ENCODE measurements at regions not wholly inside any gene's neighbourhood (a gene's known extent, or its start where the extent isn't known, plus 50 kb on each side); places are given as distances from the start of the nearest gene placed in this dataset.

- 50% methylated on average over 3 of the region's 3 CpGs for WGBS (ENCODE audit: low lambda C conversion rate)
- no peak for FAIRE-seq
Measured at GRCh38 chr2:76210551-76210950, 499.8 kb upstream of the GCFC2 start.

GRCh38 chr2:76204048-76204447 lies 493.3 kb upstream of the GCFC2 start:
- ChIA-PET POLR2A (no interaction called here), CTCF (ENCODE audit: low intra/inter-chr PET ratio, low total read pairs) (no interaction called here)
- ATAC-seq (no peak), DNase-seq (ENCODE audit: low spot score) (no peak), FAIRE-seq (no peak)
- intact Hi-C loops (cut with micrococcal nuclease; ENCODE audit: unreplicated experiment) = no loop called here
- no peaks in the 10 kb centered on the region for H3K27me3 ChIP-seq (ENCODE audit: control insufficient read depth in 1 of 2, insufficient read depth in 2 of 2, low read length in 2 of 2)
- no peak overlapping the region for H3K27ac ChIP-seq (ENCODE audit: extremely low read length, insufficient read depth, low read length)
- no peak overlapping the region for H2AFZ ChIP-seq (ENCODE audit: low read length)
- H3K4me2 ChIP-seq (ENCODE audit: low read depth, low read length) = no peak overlapping the region
- TF ChIP-seq ZNF644 (CRISPR knock-in tag; IDR thresholded peaks at IDR 0.05; ENCODE audit: low read depth) (no peak), DZIP1 (CRISPR knock-in tag; IDR thresholded peaks at IDR 0.05) (no peak), TMF1 (CRISPR knock-in tag; IDR thresholded peaks at IDR 0.05; ENCODE audit: low read depth) (no peak), PTBP1 (IDR thresholded peaks at IDR 0.05; ENCODE audit: low read depth, low read length, poor library complexity, severe bottlenecking) (no peak), ZNF160 (CRISPR knock-in tag; IDR thresholded peaks at IDR 0.05) (no peak)
- TF ChIP-seq, protein P1, sequence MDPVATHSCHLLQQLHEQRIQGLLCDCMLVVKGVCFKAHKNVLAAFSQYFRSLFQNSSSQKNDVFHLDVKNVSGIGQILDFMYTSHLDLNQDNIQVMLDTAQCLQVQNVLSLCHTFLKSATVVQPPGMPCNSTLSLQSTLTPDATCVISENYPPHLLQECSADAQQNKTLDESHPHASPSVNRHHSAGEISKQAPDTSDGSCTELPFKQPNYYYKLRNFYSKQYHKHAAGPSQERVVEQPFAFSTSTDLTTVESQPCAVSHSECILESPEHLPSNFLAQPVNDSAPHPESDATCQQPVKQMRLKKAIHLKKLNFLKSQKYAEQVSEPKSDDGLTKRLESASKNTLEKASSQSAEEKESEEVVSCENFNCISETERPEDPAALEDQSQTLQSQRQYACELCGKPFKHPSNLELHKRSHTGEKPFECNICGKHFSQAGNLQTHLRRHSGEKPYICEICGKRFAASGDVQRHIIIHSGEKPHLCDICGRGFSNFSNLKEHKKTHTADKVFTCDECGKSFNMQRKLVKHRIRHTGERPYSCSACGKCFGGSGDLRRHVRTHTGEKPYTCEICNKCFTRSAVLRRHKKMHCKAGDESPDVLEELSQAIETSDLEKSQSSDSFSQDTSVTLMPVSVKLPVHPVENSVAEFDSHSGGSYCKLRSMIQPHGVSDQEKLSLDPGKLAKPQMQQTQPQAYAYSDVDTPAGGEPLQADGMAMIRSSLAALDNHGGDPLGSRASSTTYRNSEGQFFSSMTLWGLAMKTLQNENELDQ (CRISPR knock-in tag; IDR thresholded peaks at IDR 0.05; ENCODE audit: borderline replicate concordance) = no peak
- BruUV-seq (replicated peaks) = no TSS peak
- H3K9ac ChIP-seq (ENCODE audit: insufficient read depth, low read depth, low read length) = no peak overlapping the region
- WGBS (ENCODE audit: low lambda C conversion rate) = 51% methylated on average over 2 of the region's 2 CpGs
- no peaks in the 10 kb centered on the region for H4K20me1 ChIP-seq (ENCODE audit: insufficient read depth, low read length)
- in situ Hi-C loops (cut with HindIII; ENCODE audit: extremely low pct_ligation_motif_present, low pct_unique_long_range_greater_than_20kb) = no loop called here
- H3K4me3 ChIP-seq (replicated peaks in 1 of 3; ENCODE audit: insufficient read depth in 1 of 3, low read depth in 2 of 3, low read length in 3 of 3) = no peak overlapping the region
- H3K36me3 ChIP-seq (replicated peaks in 1 of 2; ENCODE audit: control insufficient read depth in 1 of 2, insufficient read depth in 2 of 2, low read length in 2 of 2) = no peaks in the 10 kb centered on the region
- H3K9me3 ChIP-seq (ENCODE audit: low read length) = no peaks in the 10 kb centered on the region
- H3K79me2 ChIP-seq (ENCODE audit: insufficient read depth, low read length) = no peaks in the 10 kb centered on the region
- peaks cover 33% of the 10 kb centered on the region for H3K4me1 ChIP-seq (ENCODE audit: insufficient read depth, low read length)

More at GRCh38 chr2:76210551-76210950, 499.8 kb upstream of the GCFC2 start:
- no peaks in the 10 kb centered on the region for H3K79me2 ChIP-seq (ENCODE audit: insufficient read depth, low read length)
- in situ Hi-C loops (cut with HindIII; ENCODE audit: extremely low pct_ligation_motif_present, low pct_unique_long_range_greater_than_20kb) = no loop called here
- BruUV-seq (replicated peaks) = no TSS peak
- ATAC-seq (no peak), DNase-seq (ENCODE audit: low spot score) (no peak)
- CTCF ChIA-PET (ENCODE audit: low intra/inter-chr PET ratio, low total read pairs) = no interaction called here
- H3K9ac ChIP-seq (ENCODE audit: insufficient read depth, low read depth, low read length) = no peak overlapping the region
- no peaks in the 10 kb centered on the region for H3K9me3 ChIP-seq (ENCODE audit: low read length)
- no peaks in the 10 kb centered on the region for H4K20me1 ChIP-seq (ENCODE audit: insufficient read depth, low read length)
- TF ChIP-seq ZNF577 (CRISPR knock-in tag; IDR thresholded peaks at IDR 0.05; ENCODE audit: borderline replicate concordance, low read depth) = no peak
- no peak overlapping the region for H2AFZ ChIP-seq (ENCODE audit: low read length)
- no peaks in the 10 kb centered on the region for H3K27me3 ChIP-seq (ENCODE audit: control insufficient read depth in 1 of 2, insufficient read depth in 2 of 2, low read length in 2 of 2)
- no peak overlapping the region for H3K4me3 ChIP-seq (replicated peaks in 1 of 3; ENCODE audit: insufficient read depth in 1 of 3, low read depth in 2 of 3, low read length in 3 of 3)
- H3K4me1 ChIP-seq (ENCODE audit: insufficient read depth, low read length) = peaks cover 9% of the 10 kb centered on the region
- POLR2A ChIA-PET = no interaction called here
- intact Hi-C loops (cut with micrococcal nuclease; ENCODE audit: unreplicated experiment) = no loop called here
- no peak overlapping the region for H3K4me2 ChIP-seq (ENCODE audit: low read depth, low read length)
- no peak overlapping the region for H3K27ac ChIP-seq (ENCODE audit: extremely low read length, insufficient read depth, low read length)
- H3K36me3 ChIP-seq (replicated peaks in 1 of 2; ENCODE audit: control insufficient read depth in 1 of 2, insufficient read depth in 2 of 2, low read length in 2 of 2) = no peaks in the 10 kb centered on the region
